ENCODE measurements at regions not wholly inside any gene's neighbourhood (a gene's known extent, or its start where the extent isn't known, plus 50 kb on each side); places are given as distances from the start of the nearest gene placed in this dataset.

- H3K9me3 Mint-ChIP-seq, result peaks cover 35% of the 10 kb centered on the region
- DNase-seq (ENCODE audit: low spot score in 2 of 2) (no peak), ATAC-seq (replicated peaks; ENCODE audit: extremely low read depth, poor library complexity, severe bottlenecking) (no peak)
- H3K27me3 Mint-ChIP-seq, result no peaks in the 10 kb centered on the region
- no peaks in the 10 kb centered on the region for H3K4me1 Mint-ChIP-seq
- no peak overlapping the region for H3K27ac Mint-ChIP-seq (ENCODE audit: low read depth)
- H3K4me3 Mint-ChIP-seq, result no peak overlapping the region
- H3K36me3 Mint-ChIP-seq (ENCODE audit: insufficient read depth), result no peaks in the 10 kb centered on the region
Observed at GRCh38 chr5:166338801-166339200, 1952.6 kb upstream of the WWC1 start.

GRCh38 chr5:166340039-166340438, 1951.4 kb upstream of the WWC1 start:
- Mint-ChIP-seq H3K36me3 (ENCODE audit: insufficient read depth) (no peaks in the 10 kb centered on the region), H3K4me3 (no peak overlapping the region), H3K27ac (ENCODE audit: low read depth) (no peak overlapping the region), H3K27me3 (no peaks in the 10 kb centered on the region), H3K4me1 (no peaks in the 10 kb centered on the region), H3K9me3 (peaks cover 28% of the 10 kb centered on the region)
- ATAC-seq (replicated peaks; ENCODE audit: extremely low read depth, poor library complexity, severe bottlenecking) (no peak), DNase-seq (ENCODE audit: low spot score in 2 of 2) (no peak)

- H3K36me3 Mint-ChIP-seq (ENCODE audit: insufficient read depth), result no peaks in the 10 kb centered on the region
- no peaks in the 10 kb centered on the region for H3K4me1 Mint-ChIP-seq
- peaks cover 17% of the 10 kb centered on the region for H3K9me3 Mint-ChIP-seq
- H3K27ac Mint-ChIP-seq (ENCODE audit: low read depth), result no peak overlapping the region
- no peak for ATAC-seq (replicated peaks; ENCODE audit: extremely low read depth, poor library complexity, severe bottlenecking)
- no peaks in the 10 kb centered on the region for H3K27me3 Mint-ChIP-seq
- no peak overlapping the region for H3K4me3 Mint-ChIP-seq
- no peak for DNase-seq (ENCODE audit: low spot score in 2 of 2)
Observed at GRCh38 chr5:166341740-166342337, 1949.6 kb upstream of the WWC1 start.

GRCh38 chr5:166342402-166342801, 1949.0 kb upstream of the WWC1 start:
- Mint-ChIP-seq H3K9me3 (peaks cover 17% of the 10 kb centered on the region), H3K36me3 (ENCODE audit: insufficient read depth) (no peaks in the 10 kb centered on the region), H3K4me3 (no peak overlapping the region), H3K27ac (ENCODE audit: low read depth) (no peak overlapping the region), H3K4me1 (no peaks in the 10 kb centered on the region), H3K27me3 (no peaks in the 10 kb centered on the region)
- no peak for DNase-seq (ENCODE audit: low spot score in 2 of 2)
- no peak for ATAC-seq (replicated peaks; ENCODE audit: extremely low read depth, poor library complexity, severe bottlenecking)

GRCh38 chr5:166346726-166347374, 1944.6 kb upstream of the WWC1 start:
- H3K4me1 Mint-ChIP-seq, result no peaks in the 10 kb centered on the region
- no peak overlapping the region for H3K27ac Mint-ChIP-seq (ENCODE audit: low read depth)
- ATAC-seq (replicated peaks; ENCODE audit: extremely low read depth, poor library complexity, severe bottlenecking) (no peak), DNase-seq (ENCODE audit: low spot score in 2 of 2) (no peak)
- H3K36me3 Mint-ChIP-seq (ENCODE audit: insufficient read depth), result peaks cover 2% of the 10 kb centered on the region
- H3K9me3 Mint-ChIP-seq, result peaks cover 17% of the 10 kb centered on the region
- no peak overlapping the region for H3K4me3 Mint-ChIP-seq
- H3K27me3 Mint-ChIP-seq, result no peaks in the 10 kb centered on the region

- Mint-ChIP-seq H3K36me3 (ENCODE audit: insufficient read depth) (peaks cover 2% of the 10 kb centered on the region), H3K4me1 (no peaks in the 10 kb centered on the region), H3K27ac (ENCODE audit: low read depth) (no peak overlapping the region), H3K9me3 (peaks cover 5% of the 10 kb centered on the region), H3K27me3 (no peaks in the 10 kb centered on the region), H3K4me3 (no peak overlapping the region)
- DNase-seq (ENCODE audit: low spot score in 2 of 2) (no peak), ATAC-seq (replicated peaks; ENCODE audit: extremely low read depth, poor library complexity, severe bottlenecking) (no peak)
Observed at GRCh38 chr5:166349046-166349445, 1942.4 kb upstream of the WWC1 start.

- H3K27ac Mint-ChIP-seq (ENCODE audit: low read depth), result no peak overlapping the region
- no peaks in the 10 kb centered on the region for H3K4me1 Mint-ChIP-seq
- peaks cover 3% of the 10 kb centered on the region for H3K36me3 Mint-ChIP-seq (ENCODE audit: insufficient read depth)
- H3K9me3 Mint-ChIP-seq, result peaks cover 17% of the 10 kb centered on the region
- DNase-seq (ENCODE audit: low spot score in 2 of 2) (no peak), ATAC-seq (replicated peaks; ENCODE audit: extremely low read depth, poor library complexity, severe bottlenecking) (no peak)
- H3K4me3 Mint-ChIP-seq, result no peak overlapping the region
- no peaks in the 10 kb centered on the region for H3K27me3 Mint-ChIP-seq
Observed at GRCh38 chr5:166353580-166353979, 1937.9 kb upstream of the WWC1 start.

GRCh38 chr5:166354332-166354731, 1937.1 kb upstream of the WWC1 start:
- Mint-ChIP-seq H3K36me3 (ENCODE audit: insufficient read depth) (peaks cover 3% of the 10 kb centered on the region), H3K4me1 (no peaks in the 10 kb centered on the region), H3K9me3 (peaks cover 17% of the 10 kb centered on the region), H3K27ac (ENCODE audit: low read depth) (no peak overlapping the region), H3K4me3 (no peak overlapping the region), H3K27me3 (no peaks in the 10 kb centered on the region)
- ATAC-seq (replicated peaks; ENCODE audit: extremely low read depth, poor library complexity, severe bottlenecking), result no peak
- no peak for DNase-seq (ENCODE audit: low spot score in 2 of 2)

- peaks cover 2% of the 10 kb centered on the region for H3K36me3 Mint-ChIP-seq (ENCODE audit: insufficient read depth)
- DNase-seq (ENCODE audit: low spot score in 2 of 2) (no peak), ATAC-seq (replicated peaks; ENCODE audit: extremely low read depth, poor library complexity, severe bottlenecking) (no peak)
- H3K27ac Mint-ChIP-seq (ENCODE audit: low read depth), result no peak overlapping the region
- H3K9me3 Mint-ChIP-seq, result peaks cover 12% of the 10 kb centered on the region
- no peaks in the 10 kb centered on the region for H3K27me3 Mint-ChIP-seq
- H3K4me3 Mint-ChIP-seq, result no peak overlapping the region
- no peaks in the 10 kb centered on the region for H3K4me1 Mint-ChIP-seq
Observed at GRCh38 chr5:166356096-166356495, 1935.3 kb upstream of the WWC1 start.

- DNase-seq (ENCODE audit: low spot score in 2 of 2) (no peak), ATAC-seq (replicated peaks; ENCODE audit: extremely low read depth, poor library complexity, severe bottlenecking) (no peak)
- peaks cover 2% of the 10 kb centered on the region for H3K36me3 Mint-ChIP-seq (ENCODE audit: insufficient read depth)
- H3K4me1 Mint-ChIP-seq, result no peaks in the 10 kb centered on the region
- no peak overlapping the region for H3K4me3 Mint-ChIP-seq
- H3K27ac Mint-ChIP-seq (ENCODE audit: low read depth), result no peak overlapping the region
- no peaks in the 10 kb centered on the region for H3K27me3 Mint-ChIP-seq
- peaks cover 18% of the 10 kb centered on the region for H3K9me3 Mint-ChIP-seq
Observed at GRCh38 chr5:166358127-166358830, 1933.2 kb upstream of the WWC1 start.

GRCh38 chr5:166363087-166363760, 1928.2 kb upstream of the WWC1 start:
- H3K27ac Mint-ChIP-seq (ENCODE audit: low read depth), result no peak overlapping the region
- H3K27me3 Mint-ChIP-seq, result no peaks in the 10 kb centered on the region

GRCh38 chr5:166365164-166365563, 1926.3 kb upstream of the WWC1 start:
- no peak overlapping the region for H3K27ac Mint-ChIP-seq (ENCODE audit: low read depth)
- no peaks in the 10 kb centered on the region for H3K4me1 Mint-ChIP-seq
- no peaks in the 10 kb centered on the region for H3K27me3 Mint-ChIP-seq

More at GRCh38 chr5:166363087-166363760, 1928.2 kb upstream of the WWC1 start:
- Mint-ChIP-seq H3K4me1 (no peaks in the 10 kb centered on the region), H3K36me3 (ENCODE audit: insufficient read depth) (no peaks in the 10 kb centered on the region), H3K4me3 (no peak overlapping the region), H3K9me3 (peaks cover 6% of the 10 kb centered on the region)
- DNase-seq (ENCODE audit: low spot score in 2 of 2) (no peak), ATAC-seq (replicated peaks; ENCODE audit: extremely low read depth, poor library complexity, severe bottlenecking) (no peak)

More at GRCh38 chr5:166365164-166365563, 1926.3 kb upstream of the WWC1 start:
- no peak for DNase-seq (ENCODE audit: low spot score in 2 of 2)
- ATAC-seq (replicated peaks; ENCODE audit: extremely low read depth, poor library complexity, severe bottlenecking), result no peak
- H3K4me3 Mint-ChIP-seq, result no peak overlapping the region
- H3K9me3 Mint-ChIP-seq, result peaks cover 6% of the 10 kb centered on the region
- H3K36me3 Mint-ChIP-seq (ENCODE audit: insufficient read depth), result no peaks in the 10 kb centered on the region
